ENCODE measurements at regions not wholly inside any gene's neighbourhood (a gene's known extent, or its start where the extent isn't known, plus 50 kb on each side); places are given as distances from the start of the nearest gene placed in this dataset.

GRCh38 chr20:17871886-17872285 is 96.7 kb downstream of the SNX5 start:
- WGBS, 2 donors, result 46 to 50% methylated on average over 4 of the region's 4 CpGs
- TF ChIP-seq POLR2A (IDR thresholded peaks at IDR 0.05), result no peak
- no peak for TF ChIP-seq CTCF (IDR thresholded peaks at IDR 0.05)
- DNase-seq (ENCODE audit: low spot score in 2 of 2), result no peak
- no peak overlapping the region for H3K4me3 ChIP-seq (ENCODE audit: low read depth, poor library complexity, severe bottlenecking)
- intact Hi-C loops (cut with DNase I; ENCODE audit: low total_unique reads), result no loop called here

GRCh38 chr20:17871181-17871580 is 97.4 kb downstream of the SNX5 start:
- intact Hi-C loops (cut with DNase I; ENCODE audit: low total_unique reads), result no loop called here
- WGBS, 2 donors, result 48 to 60% methylated on average over 2 of the region's 2 CpGs
- H3K4me3 ChIP-seq (ENCODE audit: low read depth, poor library complexity, severe bottlenecking), result no peak overlapping the region
- TF ChIP-seq CTCF (IDR thresholded peaks at IDR 0.05), result no peak
- no peak for TF ChIP-seq POLR2A (IDR thresholded peaks at IDR 0.05)
- no peak for DNase-seq (ENCODE audit: low spot score in 2 of 2)

- no peak for TF ChIP-seq POLR2A (IDR thresholded peaks at IDR 0.05)
- no peak for TF ChIP-seq CTCF (IDR thresholded peaks at IDR 0.05)
- DNase-seq (ENCODE audit: low spot score in 2 of 2), result no peak
- 50 to 66% methylated on average over 17 of the region's 17 CpGs for WGBS, 2 donors
- intact Hi-C loops (cut with DNase I; ENCODE audit: low total_unique reads), result no loop called here
- H3K4me3 ChIP-seq (ENCODE audit: low read depth, poor library complexity, severe bottlenecking), result no peak overlapping the region
Measured at GRCh38 chr20:17870086-17870740, 98.4 kb downstream of the SNX5 start.

- H3K4me3 ChIP-seq (ENCODE audit: low read depth, poor library complexity, severe bottlenecking), result no peak overlapping the region
Measured at GRCh38 chr20:17869295-17869994, 99.1 kb downstream of the SNX5 start.

GRCh38 chr20:17868700-17869231 is 99.8 kb downstream of the SNX5 start:
- WGBS, 2 donors, result 68 to 70% methylated on average over 4 of the region's 4 CpGs
- TF ChIP-seq POLR2A (IDR thresholded peaks at IDR 0.05) (no peak), CTCF (IDR thresholded peaks at IDR 0.05) (no peak)
- intact Hi-C loops (cut with DNase I; ENCODE audit: low total_unique reads), result no loop called here
- H3K4me3 ChIP-seq (ENCODE audit: low read depth, poor library complexity, severe bottlenecking), result no peak overlapping the region
- DNase-seq (ENCODE audit: low spot score in 2 of 2), result no peak

More at GRCh38 chr20:17869295-17869994, 99.1 kb downstream of the SNX5 start:
- intact Hi-C loops (cut with DNase I; ENCODE audit: low total_unique reads), result no loop called here
- WGBS, 2 donors, result 83 to 85% methylated on average over 12 of the region's 12 CpGs
- DNase-seq (ENCODE audit: low spot score in 2 of 2), result no peak
- TF ChIP-seq POLR2A (IDR thresholded peaks at IDR 0.05) (no peak), CTCF (IDR thresholded peaks at IDR 0.05) (no peak)

Data from lower leg skin (tissue), 4 donors.